HG02885 (cell line): ENCODE measurements at regions not wholly inside any gene's neighbourhood (a gene's known extent, or its start where the extent isn't known, plus 50 kb on each side); places are given as distances from the start of the nearest gene placed in this dataset.
"Not testable (repeated sequence)": the region's sequence is repeated elsewhere in the genome, so short reads cannot be mapped to it uniquely, and the experiment has no call there.

Source experiments
- ATAC-seq: cut with Tn5 transposase; IDR thresholded peaks from one replicate; pipeline ENCODE4 v1.9.1; 2021; ENCODE audit warnings: mild to moderate bottlenecking; ENCODE audit not compliant: unreplicated experiment, poor library complexity

- no peak for ATAC-seq
Measured at GRCh38 chr2:208607694-208608093, 201.1 kb downstream of the PTH2R start.

- no peak for ATAC-seq
Measured at GRCh38 chr2:208608122-208608835, 201.7 kb downstream of the PTH2R start.

GRCh38 chr2:208609166-208609804 is 202.7 kb downstream of the PTH2R start:
- ATAC-seq: no peak

GRCh38 chr2:208615675-208616074 is 209.1 kb downstream of the PTH2R start:
- not testable (repeated sequence) for ATAC-seq

GRCh38 chr2:208618220-208618619 is 211.6 kb downstream of the PTH2R start:
- no peak for ATAC-seq

GRCh38 chr2:208619993-208620392 is 213.4 kb downstream of the PTH2R start:
- no peak for ATAC-seq

GRCh38 chr2:208620487-208620978 is 213.9 kb downstream of the PTH2R start:
- ATAC-seq: no peak

DNA sequence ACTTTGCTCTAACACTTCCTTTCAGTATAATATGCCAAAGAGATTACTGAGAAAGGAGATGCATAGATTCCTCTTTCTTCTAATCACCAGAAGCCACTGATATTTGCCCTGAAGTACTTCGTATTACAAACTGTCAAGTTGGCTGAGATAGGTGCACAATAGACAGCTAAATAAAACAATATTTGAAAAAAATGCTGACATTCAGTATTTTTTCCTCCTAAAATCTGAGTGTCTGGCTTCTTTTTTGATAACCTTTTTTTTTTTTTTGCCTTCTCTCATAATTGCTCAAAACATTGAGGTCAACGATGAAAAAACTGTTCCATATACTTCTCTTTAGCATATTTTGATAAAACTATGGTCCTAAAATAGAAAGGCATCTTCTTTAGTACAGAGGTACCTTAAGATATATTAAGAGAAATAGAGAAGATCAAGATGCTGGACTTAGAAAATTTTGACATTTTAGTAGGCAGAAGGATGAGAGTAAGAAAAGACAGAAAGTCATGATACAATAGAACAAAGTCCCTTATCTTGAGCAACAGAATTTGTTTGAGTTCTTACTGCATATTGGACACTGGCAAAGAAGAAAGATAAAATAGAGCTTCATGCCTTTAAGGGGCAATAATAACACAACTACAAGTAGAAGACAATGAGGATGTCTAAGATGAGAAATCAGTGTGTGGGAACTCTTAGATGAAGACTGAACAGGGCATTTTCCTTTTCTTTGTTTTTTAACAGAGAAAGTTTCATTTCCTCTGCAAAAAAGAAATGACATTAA is 220.7 kb downstream of the PTH2R start:
- no peak for ATAC-seq

GRCh38 chr2:208627916-208628315 is 221.3 kb downstream of the PTH2R start:
- no peak for ATAC-seq

DNA sequence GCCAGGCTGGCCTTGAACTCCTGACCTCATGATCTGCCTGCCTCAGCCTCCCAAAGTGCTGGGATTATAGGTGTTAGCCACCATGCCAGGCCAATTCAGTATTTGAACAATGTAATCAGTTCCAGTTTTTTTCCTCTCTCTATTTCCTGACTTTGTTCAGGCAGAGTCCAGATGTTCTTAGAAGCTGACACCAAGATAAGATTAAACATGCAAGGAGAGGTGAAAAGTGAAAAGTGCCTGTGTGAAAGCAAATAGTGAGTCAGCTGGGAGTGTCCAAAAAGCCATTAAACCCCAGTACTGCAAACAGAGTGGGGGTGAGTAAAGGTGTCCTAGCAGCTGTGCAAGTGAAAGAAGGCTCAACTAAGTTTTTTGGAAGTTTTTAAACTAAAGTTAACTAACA is 231.5 kb downstream of the PTH2R start:
- no peak for ATAC-seq

GRCh38 chr2:208642125-208642779 is 235.7 kb downstream of the PTH2R start:
- ATAC-seq: no peak

DNA sequence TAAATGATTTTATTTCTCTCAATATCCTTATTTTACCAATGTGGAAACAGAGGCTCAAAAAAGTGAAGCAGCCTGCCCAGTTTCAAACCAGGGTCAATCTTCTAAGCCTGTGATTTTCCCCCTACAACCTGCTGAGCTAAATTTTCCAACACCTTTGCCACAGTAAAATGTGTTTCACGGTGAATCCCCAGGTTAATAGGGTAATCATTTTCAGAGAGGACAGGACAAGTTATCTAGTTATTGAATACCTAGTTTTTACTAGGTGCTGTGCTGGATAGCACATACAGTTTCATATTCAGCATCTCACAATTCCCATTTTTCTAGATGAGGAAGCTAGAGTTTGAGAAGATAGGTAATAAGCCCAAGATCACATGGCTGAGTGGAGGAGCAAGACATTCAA is 236.6 kb downstream of the PTH2R start:
- ATAC-seq: no peak

- ATAC-seq: peak; percentile 46
Measured at GRCh38 chr2:208645226-208645625, 238.6 kb downstream of the PTH2R start.

- ATAC-seq: no peak
Measured at GRCh38 chr2:208648368-208648767, 241.8 kb downstream of the PTH2R start.

- no peak for ATAC-seq
Measured at GRCh38 chr2:208653383-208653782, 246.8 kb downstream of the PTH2R start.

- no peak for ATAC-seq
Measured at GRCh38 chr2:208654056-208654455, 247.5 kb downstream of the PTH2R start.

- ATAC-seq: no peak
Measured at GRCh38 chr2:208657468-208657867, 250.9 kb downstream of the PTH2R start.

- ATAC-seq: no peak
Measured at GRCh38 chr2:208669394-208669793, 262.8 kb downstream of the PTH2R start.

- ATAC-seq: no peak
Measured at GRCh38 chr2:208671284-208671683, 264.7 kb downstream of the PTH2R start.

DNA sequence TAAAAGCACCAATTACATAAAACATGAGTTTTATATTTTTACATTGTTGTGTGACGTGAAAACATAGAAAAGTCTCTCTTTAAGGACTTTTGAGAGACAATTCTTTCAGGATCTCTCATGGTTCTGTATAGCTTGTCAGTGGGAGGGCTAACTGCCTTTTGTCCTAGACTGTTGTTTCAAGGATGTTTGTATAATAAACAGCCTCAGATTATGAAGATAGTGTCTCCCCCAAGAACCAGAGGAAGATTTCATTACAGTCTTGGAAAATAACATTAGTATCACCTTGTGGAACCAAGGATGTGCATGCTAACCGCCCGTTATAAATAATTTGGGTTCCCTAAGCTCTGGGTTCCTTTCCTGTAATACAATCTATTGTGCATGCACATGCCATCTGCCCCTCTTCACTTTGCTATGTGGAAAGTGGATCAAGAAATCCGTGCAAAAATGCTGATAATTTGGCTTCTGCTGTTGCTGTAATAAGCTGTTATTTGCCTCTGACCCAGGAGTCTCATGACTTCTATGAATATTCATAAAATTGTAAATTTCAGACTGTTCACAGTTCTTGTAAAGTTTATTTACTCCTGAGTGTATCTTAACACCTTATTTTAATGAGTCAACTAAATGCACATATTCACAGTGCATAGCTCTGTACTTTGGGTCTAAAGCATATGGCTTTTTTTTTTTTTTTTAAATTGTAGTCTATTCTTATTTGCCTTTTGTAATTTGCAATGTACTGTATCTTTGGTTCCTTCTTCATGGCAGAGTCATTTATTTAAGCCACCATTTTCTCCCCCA is 265.5 kb downstream of the PTH2R start:
- no peak for ATAC-seq
